K562 (cell line): ENCODE measurements at regions not wholly inside any gene's neighbourhood (a gene's known extent, or its start where the extent isn't known, plus 50 kb on each side); places are given as distances from the start of the nearest gene placed in this dataset.

Source experiments
- BCL6 ChIP-seq: fragments of 250-450 bp; sonication (Bioruptor Pico); IDR thresholded peaks from 2 replicates; pipeline ENCODE4 v1.4.0; 2020
- CXXC5 ChIP-seq: fragments of 250-450 bp; sonication (Bioruptor Pico); IDR thresholded peaks from 2 replicates; pipeline ENCODE4 v1.8.0; 2022; ENCODE audit warnings: inconsistent platforms, mild to moderate bottlenecking, moderate library complexity
- DEAF1 ChIP-seq: fragments of 450-650 bp; formaldehyde crosslinking; IDR thresholded peaks from 2 replicates; pipeline ENCODE4 v1.4.0; 2020; ENCODE audit warnings: mild to moderate bottlenecking, moderate library complexity
- DMBX1 ChIP-seq: fragments of 250-450 bp; sonication (Bioruptor Pico); IDR thresholded peaks from 2 replicates; pipeline ENCODE4 v1.8.0; 2022; ENCODE audit warnings: inconsistent platforms, mild to moderate bottlenecking, moderate library complexity, borderline replicate concordance
- FOXJ2 ChIP-seq: fragments of 200-800 bp; sonication (Bioruptor generic); IDR thresholded peaks from 2 replicates; pipeline ENCODE4 v1.6.1; 2016; ENCODE audit warnings: missing genetic modification characterization, missing compliant biosample characterization
- GABPB1 ChIP-seq: sonication (generic); formaldehyde crosslinking; IDR thresholded peaks from 2 replicates; pipeline ENCODE4 v1.8.0; 2022; ENCODE audit warnings: mild to moderate bottlenecking, missing genetic modification reagents
- GABPB2 ChIP-seq: fragments of 250-450 bp; sonication (Bioruptor Pico); conservative IDR thresholded peaks from 2 replicates; pipeline ENCODE4 v1.5.1; 2021; ENCODE audit warnings: mild to moderate bottlenecking
- HDAC8 ChIP-seq: fragments of 450-650 bp; IDR thresholded peaks from 2 replicates; pipeline ENCODE4 v1.6.1; 2016; ENCODE audit warnings: mild to moderate bottlenecking, missing genetic modification characterization, moderate library complexity, missing compliant biosample characterization
- MAFG ChIP-seq: fragments of 450-650 bp; conservative IDR thresholded peaks from 2 replicates; pipeline ENCODE4 v1.6.1; 2016; ENCODE audit warnings: missing genetic modification characterization, missing compliant biosample characterization
- PHF20 ChIP-seq: fragments of 450-650 bp; IDR thresholded peaks from 2 replicates; pipeline ENCODE4 v1.6.1; 2018; ENCODE audit not compliant: partially characterized antibody
- SNAPC5 ChIP-seq: fragments of 250-450 bp; sonication (Bioruptor Pico); IDR thresholded peaks from 2 replicates; pipeline ENCODE4 v1.8.0; 2021; ENCODE audit warnings: moderate library complexity, mild to moderate bottlenecking, inconsistent platforms
- TFAP4 ChIP-seq: sonication (generic); formaldehyde crosslinking; IDR thresholded peaks from 2 replicates; pipeline ENCODE4 v1.8.0; 2022; ENCODE audit warnings: missing genetic modification reagents, mild to moderate bottlenecking, moderate library complexity, borderline replicate concordance
- USF2 ChIP-seq: sonication (generic); formaldehyde crosslinking; IDR thresholded peaks from 2 replicates; pipeline ENCODE4 v1.5.0; 2020; ENCODE audit warnings: missing genetic modification reagents
- ZFX ChIP-seq: sonication (generic); formaldehyde crosslinking; IDR thresholded peaks from 2 replicates; pipeline ENCODE4 v1.8.0; 2022; ENCODE audit warnings: mild to moderate bottlenecking, missing genetic modification reagents, moderate library complexity
- ZNF57 ChIP-seq: fragments of 450-650 bp; formaldehyde crosslinking; IDR thresholded peaks from 2 replicates; pipeline ENCODE4 v1.4.0; 2020; ENCODE audit warnings: mild to moderate bottlenecking, moderate library complexity

GRCh38 chr6:16045238-16045637, 83.6 kb upstream of the MYLIP start (continued):
- TF ChIP-seq USF2 (CRISPR knock-in tag) (peak; percentile 83), MAFG (tag) (no peak), HDAC8 (tag) (no peak), DEAF1 (CRISPR knock-in tag) (no peak), BCL6 (CRISPR knock-in tag) (no peak), ZFX (CRISPR knock-in tag) (no peak), GABPB2 (no peak), GABPB1 (CRISPR knock-in tag) (no peak), SNAPC5 (CRISPR knock-in tag) (no peak), PHF20 (peak; percentile 60), TFAP4 (CRISPR knock-in tag) (peak; percentile 56), DMBX1 (CRISPR knock-in tag) (peak; percentile 80), FOXJ2 (tag) (peak; percentile 73; the same call in 1 of the 2 replicates), CXXC5 (CRISPR knock-in tag) (peak; percentile 45; the same call in 1 of the 2 replicates), ZNF57 (no peak)
